GM18858 (cell line): ENCODE measurements at regions not wholly inside any gene's neighbourhood (a gene's known extent, or its start where the extent isn't known, plus 50 kb on each side); places are given as distances from the start of the nearest gene placed in this dataset.

Experiments used
- ATAC-seq: cut with Tn5 transposase; IDR thresholded peaks from one replicate; pipeline ENCODE4 v1.9.1; 2021; ENCODE audit not compliant: unreplicated experiment

GRCh38 chr6:110033101-110033500 lies 55.0 kb downstream of the GPR6 start:
- ATAC-seq: no peak

GRCh38 chr6:110033749-110034666 lies 55.9 kb downstream of the GPR6 start:
- ATAC-seq: no peak

GRCh38 chr6:110034667-110035036 lies 56.5 kb downstream of the GPR6 start:
- ATAC-seq: no peak

- no peak for ATAC-seq
Measured at GRCh38 chr6:110035321-110035720, 57.2 kb downstream of the GPR6 start.

GRCh38 chr6:110036408-110037302 lies 58.5 kb downstream of the GPR6 start:
- ATAC-seq: no peak

- ATAC-seq: no peak
Measured at GRCh38 chr6:110037726-110038295, 59.7 kb downstream of the GPR6 start.

GRCh38 chr6:110039364-110039980 lies 61.4 kb downstream of the GPR6 start:
- ATAC-seq: peak; percentile 83

- peak; percentile 33 for ATAC-seq
Measured at GRCh38 chr6:110039981-110040383, 61.9 kb downstream of the GPR6 start.

- ATAC-seq: no peak
Measured at GRCh38 chr6:110040716-110041115, 62.6 kb downstream of the GPR6 start.

- no peak for ATAC-seq
Measured at GRCh38 chr6:110041126-110041525, 63.0 kb downstream of the GPR6 start.

- ATAC-seq: no peak
Measured at GRCh38 chr6:110041830-110042229, 63.7 kb downstream of the GPR6 start.

- ATAC-seq: no peak
Measured at GRCh38 chr6:110042670-110043296, 64.7 kb downstream of the GPR6 start.

GRCh38 chr6:110043366-110043994 lies 65.4 kb downstream of the GPR6 start:
- ATAC-seq: no peak

GRCh38 chr6:110044096-110044495 lies 66.0 kb downstream of the GPR6 start:
- no peak for ATAC-seq

- no peak for ATAC-seq
Measured at GRCh38 chr6:110044622-110045021, 66.5 kb downstream of the GPR6 start.

- no peak for ATAC-seq
Measured at GRCh38 chr6:110048221-110048875, 70.2 kb downstream of the GPR6 start.

- no peak for ATAC-seq
Measured at GRCh38 chr6:110049696-110050439, 71.8 kb downstream of the GPR6 start.
